Nephron (organoid): ENCODE measurements at regions not wholly inside any gene's neighbourhood (a gene's known extent, or its start where the extent isn't known, plus 50 kb on each side); places are given as distances from the start of the nearest gene placed in this dataset.

Experiments
- H3K27ac Mint-ChIP-seq, 3 experiments: 2 replicates each; pipeline ENCODE4 v1.8.0; 2020; ENCODE audit warnings: mixed read lengths in 3 of 3, mild to moderate bottlenecking in 2 of 3, moderate library complexity in 1 of 3
- H3K27me3 Mint-ChIP-seq: 2 replicates; pipeline ENCODE4 v1.8.0; 2021; ENCODE audit warnings: low read depth, mild to moderate bottlenecking, moderate library complexity, mixed read lengths
- H3K36me3 Mint-ChIP-seq: 2 replicates; pipeline ENCODE4 v1.8.0; 2020; ENCODE audit warnings: low read depth, mixed read lengths
- H3K4me1 Mint-ChIP-seq: 2 replicates; pipeline ENCODE4 v1.8.0; 2020; ENCODE audit warnings: mixed read lengths
- H3K4me3 Mint-ChIP-seq, 3 experiments: 2 replicates each; pipeline ENCODE4 v1.8.0; 2020; ENCODE audit warnings: mild to moderate bottlenecking in 3 of 3, mixed read lengths in 3 of 3, moderate library complexity in 2 of 3
- H3K9me3 Mint-ChIP-seq: 2 replicates; pipeline ENCODE4 v1.8.0; 2020; ENCODE audit warnings: mixed read lengths
- TF ChIP-seq, protein P1 (sequence below), 3 experiments: fragments of 200-600 bp; sonication (generic); IDR thresholded peaks; one replicate each; pipeline ENCODE4 v1.5.0; 2021; ENCODE audit warnings: antibody characterized with exemption in 3 of 3; ENCODE audit not compliant: unreplicated experiment in 3 of 3

DNA sequence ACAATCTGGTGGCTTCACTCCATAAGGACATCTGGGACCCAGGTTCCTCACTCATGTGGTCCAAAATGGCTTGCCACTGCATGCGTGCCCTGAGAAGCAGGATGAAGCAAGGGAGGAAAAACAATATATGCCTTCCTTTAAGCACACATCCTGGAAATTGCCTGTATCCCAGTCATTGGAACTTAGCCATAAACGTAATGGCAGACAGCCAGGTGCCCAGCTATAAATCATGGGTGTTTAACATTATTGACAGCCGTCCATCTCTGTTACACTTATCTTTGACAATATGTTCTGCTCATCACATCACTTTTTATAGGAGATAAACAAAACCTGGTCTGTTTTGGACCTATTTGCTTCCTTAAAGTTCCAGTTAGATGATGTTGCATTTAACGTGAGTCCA, 181.0 kb downstream of the AASDH start:
- TF ChIP-seq, protein P1, sequence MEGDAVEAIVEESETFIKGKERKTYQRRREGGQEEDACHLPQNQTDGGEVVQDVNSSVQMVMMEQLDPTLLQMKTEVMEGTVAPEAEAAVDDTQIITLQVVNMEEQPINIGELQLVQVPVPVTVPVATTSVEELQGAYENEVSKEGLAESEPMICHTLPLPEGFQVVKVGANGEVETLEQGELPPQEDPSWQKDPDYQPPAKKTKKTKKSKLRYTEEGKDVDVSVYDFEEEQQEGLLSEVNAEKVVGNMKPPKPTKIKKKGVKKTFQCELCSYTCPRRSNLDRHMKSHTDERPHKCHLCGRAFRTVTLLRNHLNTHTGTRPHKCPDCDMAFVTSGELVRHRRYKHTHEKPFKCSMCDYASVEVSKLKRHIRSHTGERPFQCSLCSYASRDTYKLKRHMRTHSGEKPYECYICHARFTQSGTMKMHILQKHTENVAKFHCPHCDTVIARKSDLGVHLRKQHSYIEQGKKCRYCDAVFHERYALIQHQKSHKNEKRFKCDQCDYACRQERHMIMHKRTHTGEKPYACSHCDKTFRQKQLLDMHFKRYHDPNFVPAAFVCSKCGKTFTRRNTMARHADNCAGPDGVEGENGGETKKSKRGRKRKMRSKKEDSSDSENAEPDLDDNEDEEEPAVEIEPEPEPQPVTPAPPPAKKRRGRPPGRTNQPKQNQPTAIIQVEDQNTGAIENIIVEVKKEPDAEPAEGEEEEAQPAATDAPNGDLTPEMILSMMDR (IDR thresholded peaks at IDR 0.05; ENCODE audit: unreplicated experiment in 3 of 3), result no peak
- Mint-ChIP-seq H3K9me3 (peaks cover under 1% of the 10 kb centered on the region), H3K4me1 (no peaks in the 10 kb centered on the region), H3K36me3 (peaks cover 48% of the 10 kb centered on the region), H3K27ac (no peak overlapping the region), H3K27me3 (no peaks in the 10 kb centered on the region), H3K4me3 (no peak overlapping the region)

DNA sequence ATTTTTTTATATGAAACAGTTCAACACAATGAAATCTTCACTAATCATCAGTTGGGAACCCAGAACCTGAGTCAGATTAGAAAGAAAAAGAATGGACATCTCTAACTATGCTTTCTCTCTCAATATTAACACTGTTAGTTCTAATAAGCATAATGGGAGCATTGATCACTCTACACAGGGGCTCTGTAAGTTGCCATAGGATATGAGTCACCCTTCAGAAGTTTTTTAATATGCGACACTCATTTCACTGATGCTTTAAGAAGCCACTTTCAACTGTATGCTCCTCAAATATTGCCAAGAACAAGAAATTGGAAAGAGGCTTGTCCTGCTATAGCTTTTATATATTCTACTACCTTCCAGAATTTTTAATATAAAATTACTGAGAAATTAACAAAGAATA, 187.0 kb downstream of the AASDH start:
- Mint-ChIP-seq H3K36me3 (peaks cover 29% of the 10 kb centered on the region), H3K27ac (no peak overlapping the region), H3K4me3 (no peak overlapping the region), H3K4me1 (peaks cover 10% of the 10 kb centered on the region), H3K27me3 (no peaks in the 10 kb centered on the region), H3K9me3 (no peaks in the 10 kb centered on the region)
- TF ChIP-seq, protein P1 (IDR thresholded peaks at IDR 0.05; ENCODE audit: unreplicated experiment in 3 of 3), result no peak

DNA sequence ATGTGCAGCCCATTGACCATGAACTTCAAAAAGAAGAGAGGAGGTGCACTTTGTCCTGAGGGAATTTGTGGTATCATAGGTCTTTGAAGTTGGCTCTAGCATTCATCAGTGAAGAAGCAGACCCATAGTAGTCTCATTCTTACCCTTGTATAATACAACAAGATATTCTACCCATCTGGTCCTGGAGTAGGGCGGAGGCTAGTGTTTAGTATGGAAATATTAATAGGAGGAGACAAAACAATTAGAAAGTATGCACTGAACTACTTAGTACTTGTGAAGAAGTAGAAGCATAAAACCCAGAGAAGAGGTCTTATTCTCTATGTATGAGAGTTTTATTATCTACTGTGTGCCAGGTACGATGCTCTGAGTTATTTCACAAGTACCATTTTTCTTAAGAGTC, 189.0 kb downstream of the AASDH start:
- Mint-ChIP-seq H3K4me3 (no peak overlapping the region), H3K36me3 (peaks cover 23% of the 10 kb centered on the region), H3K27ac (peak overlapping the region in 1 of 3 experiments; percentile 29), H3K27me3 (no peaks in the 10 kb centered on the region), H3K4me1 (peaks cover 18% of the 10 kb centered on the region), H3K9me3 (no peaks in the 10 kb centered on the region)
- TF ChIP-seq, protein P1 (IDR thresholded peaks at IDR 0.05; ENCODE audit: unreplicated experiment in 3 of 3), result no peak

DNA sequence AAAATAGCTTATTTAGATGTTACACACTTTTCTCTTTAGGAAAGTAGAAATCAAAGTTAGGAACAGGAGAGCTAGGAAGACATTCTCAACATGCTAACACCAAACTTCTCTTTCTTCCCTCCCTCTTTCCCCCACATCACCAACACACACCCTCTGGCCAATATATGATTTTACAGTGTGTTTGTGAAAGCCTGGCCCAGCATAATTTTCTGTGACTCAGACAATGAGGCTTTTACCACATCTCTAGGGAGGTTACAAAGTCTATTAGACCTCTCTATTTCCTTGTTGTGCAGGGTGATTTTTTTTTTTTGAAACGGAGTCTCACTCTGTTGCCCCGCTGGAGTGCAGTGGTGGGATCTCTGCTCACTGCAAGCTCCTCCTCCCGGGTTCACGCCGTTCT, 189.9 kb downstream of the AASDH start:
- Mint-ChIP-seq H3K4me1 (peaks cover 18% of the 10 kb centered on the region), H3K4me3 (no peak overlapping the region), H3K27me3 (no peaks in the 10 kb centered on the region), H3K36me3 (peaks cover 31% of the 10 kb centered on the region), H3K27ac (peak overlapping the region; percentile 37 to 72 (median 54)), H3K9me3 (no peaks in the 10 kb centered on the region)
- TF ChIP-seq, protein P1 (IDR thresholded peaks at IDR 0.05; ENCODE audit: unreplicated experiment in 3 of 3), result no peak

DNA sequence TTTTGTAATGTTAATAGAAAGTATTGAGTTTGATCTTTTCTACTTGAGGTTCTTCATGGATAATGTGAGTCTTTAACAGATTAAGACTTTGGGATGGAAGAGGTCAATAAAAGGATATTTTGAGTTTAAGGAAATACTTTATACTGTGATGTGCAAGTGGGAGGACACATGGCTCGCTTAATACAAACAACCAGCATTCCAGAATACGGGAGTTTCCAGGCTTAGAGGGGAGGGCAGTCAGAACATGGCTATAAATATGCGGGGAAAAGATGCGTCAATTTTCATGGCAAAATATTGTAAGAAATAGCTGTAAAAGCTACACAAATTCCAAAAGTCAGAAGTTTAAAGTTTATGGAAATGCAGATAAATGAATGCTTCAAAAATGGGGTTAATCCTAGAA, 192.3 kb downstream of the AASDH start:
- peak overlapping the region; percentile 59 to 86 (median 79) for H3K27ac Mint-ChIP-seq
- H3K27me3 Mint-ChIP-seq, result no peaks in the 10 kb centered on the region
- H3K4me1 Mint-ChIP-seq, result peaks cover 18% of the 10 kb centered on the region
- TF ChIP-seq, protein P1 (IDR thresholded peaks at IDR 0.05; ENCODE audit: unreplicated experiment in 3 of 3), result no peak
- H3K4me3 Mint-ChIP-seq, result peak overlapping the region in 2 of 3 experiments; percentile 7 to 28
- H3K9me3 Mint-ChIP-seq, result peaks cover 6% of the 10 kb centered on the region
- H3K36me3 Mint-ChIP-seq, result peaks cover 43% of the 10 kb centered on the region

DNA sequence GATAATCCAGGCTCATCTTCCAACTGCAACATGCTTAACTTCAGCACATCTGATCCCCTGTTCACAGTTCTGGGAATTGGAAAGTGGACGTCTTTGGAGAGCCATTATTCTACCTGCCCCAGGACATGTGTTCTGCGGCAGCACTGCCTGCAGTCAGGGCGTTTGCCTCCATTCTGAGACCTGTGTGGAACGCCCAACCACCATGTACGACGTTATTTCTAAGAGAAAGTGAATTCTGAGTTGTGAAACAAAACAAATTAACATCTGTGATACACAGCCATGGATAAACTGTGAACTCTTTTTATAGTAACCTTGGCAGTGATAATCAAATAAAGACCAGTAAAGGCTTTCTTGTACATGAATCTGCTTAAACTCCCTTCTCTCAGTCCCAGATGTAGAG, 195.8 kb downstream of the AASDH start:
- Mint-ChIP-seq H3K27me3 (no peaks in the 10 kb centered on the region), H3K27ac (no peak overlapping the region), H3K4me1 (peaks cover 35% of the 10 kb centered on the region), H3K4me3 (no peak overlapping the region), H3K36me3 (peaks cover 45% of the 10 kb centered on the region), H3K9me3 (peaks cover 6% of the 10 kb centered on the region)
- TF ChIP-seq, protein P1 (IDR thresholded peaks at IDR 0.05; ENCODE audit: unreplicated experiment in 3 of 3), result no peak
